LNCAP (cell line): ENCODE measurements at regions not wholly inside any gene's neighbourhood (a gene's known extent, or its start where the extent isn't known, plus 50 kb on each side); places are given as distances from the start of the nearest gene placed in this dataset.

ENCODE experiments used
- TF ChIP-seq, protein P1 (sequence below): fragments of 450-650 bp; IDR thresholded peaks from 2 replicates; pipeline ENCODE4 v1.5.1; 2017; ENCODE audit warnings: mild to moderate bottlenecking

DNA sequence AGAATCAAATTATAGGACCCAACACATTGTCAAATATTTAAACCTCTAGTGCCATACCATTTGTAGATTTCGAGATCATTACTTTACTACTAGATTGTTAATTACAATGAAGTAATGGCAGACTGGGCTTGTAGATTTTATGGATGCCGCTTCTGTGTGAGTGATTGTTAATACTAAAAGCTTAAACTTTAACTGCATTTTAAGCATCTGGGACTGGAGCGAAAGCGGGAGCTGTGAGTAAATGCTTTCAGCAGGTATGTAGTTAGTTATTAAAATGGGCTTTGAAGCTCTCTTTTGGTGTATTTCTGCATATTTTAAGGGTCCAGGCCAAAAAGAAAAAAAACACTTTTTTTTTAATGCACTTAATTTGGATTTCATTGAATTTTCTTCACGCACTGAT lies 519.3 kb downstream of the MED13L start:
- TF ChIP-seq, protein P1, sequence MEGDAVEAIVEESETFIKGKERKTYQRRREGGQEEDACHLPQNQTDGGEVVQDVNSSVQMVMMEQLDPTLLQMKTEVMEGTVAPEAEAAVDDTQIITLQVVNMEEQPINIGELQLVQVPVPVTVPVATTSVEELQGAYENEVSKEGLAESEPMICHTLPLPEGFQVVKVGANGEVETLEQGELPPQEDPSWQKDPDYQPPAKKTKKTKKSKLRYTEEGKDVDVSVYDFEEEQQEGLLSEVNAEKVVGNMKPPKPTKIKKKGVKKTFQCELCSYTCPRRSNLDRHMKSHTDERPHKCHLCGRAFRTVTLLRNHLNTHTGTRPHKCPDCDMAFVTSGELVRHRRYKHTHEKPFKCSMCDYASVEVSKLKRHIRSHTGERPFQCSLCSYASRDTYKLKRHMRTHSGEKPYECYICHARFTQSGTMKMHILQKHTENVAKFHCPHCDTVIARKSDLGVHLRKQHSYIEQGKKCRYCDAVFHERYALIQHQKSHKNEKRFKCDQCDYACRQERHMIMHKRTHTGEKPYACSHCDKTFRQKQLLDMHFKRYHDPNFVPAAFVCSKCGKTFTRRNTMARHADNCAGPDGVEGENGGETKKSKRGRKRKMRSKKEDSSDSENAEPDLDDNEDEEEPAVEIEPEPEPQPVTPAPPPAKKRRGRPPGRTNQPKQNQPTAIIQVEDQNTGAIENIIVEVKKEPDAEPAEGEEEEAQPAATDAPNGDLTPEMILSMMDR: no peak

DNA sequence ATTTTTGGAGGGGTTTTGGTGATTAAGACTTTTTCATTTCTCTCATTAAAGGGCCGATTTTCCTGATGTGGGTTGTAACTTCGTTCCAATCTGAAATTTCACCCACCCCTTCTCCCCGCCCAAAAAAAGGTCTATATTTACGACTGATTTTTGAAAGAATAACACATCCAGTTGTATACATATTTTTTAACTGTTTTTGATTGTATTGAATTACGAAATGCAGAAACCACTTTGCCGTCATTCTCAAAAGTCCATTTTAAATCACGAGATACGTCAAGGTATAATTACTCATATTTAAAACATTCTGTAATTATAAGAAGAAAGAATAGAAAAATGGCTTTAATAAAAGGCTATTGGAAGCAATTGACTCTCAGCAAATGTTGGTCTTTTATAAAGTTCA lies 520.7 kb downstream of the MED13L start:
- TF ChIP-seq, protein P1: no peak

DNA sequence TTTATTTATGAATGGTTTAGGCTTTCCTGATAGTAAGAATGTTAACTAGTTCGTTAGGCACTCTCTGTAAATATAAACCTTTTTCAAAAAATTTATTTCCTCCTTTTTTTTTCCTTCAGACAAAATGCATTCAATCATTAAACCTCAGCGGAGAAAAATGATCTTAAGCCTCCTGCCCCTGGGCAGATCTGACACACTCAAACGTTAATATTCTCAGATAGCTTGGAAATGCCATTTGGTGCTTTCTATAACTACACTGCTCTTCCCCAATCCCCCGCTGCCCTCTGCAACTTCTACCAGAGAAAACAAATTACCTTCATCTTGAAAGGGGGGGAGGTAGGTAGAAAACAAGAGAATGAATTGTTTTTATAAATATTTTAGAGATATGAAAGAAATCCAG lies 521.2 kb downstream of the MED13L start:
- TF ChIP-seq, protein P1: no peak

DNA sequence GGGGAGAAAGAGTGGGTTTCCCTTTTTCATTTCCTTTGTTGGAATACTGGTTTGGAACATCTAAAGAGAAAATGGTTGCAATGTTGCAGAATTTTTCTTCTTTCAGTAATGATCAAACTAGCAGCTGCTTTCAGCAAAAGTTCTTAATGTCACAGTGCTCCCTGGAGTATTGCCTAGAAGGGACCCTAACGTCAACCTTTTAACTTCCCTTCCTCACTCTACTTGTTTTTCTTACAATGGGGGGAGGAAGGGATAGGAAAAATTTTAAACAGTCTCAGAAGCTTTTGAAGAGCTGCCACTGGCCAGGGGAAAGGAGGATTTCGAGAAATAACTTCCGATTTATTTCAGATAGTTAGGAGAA lies 521.8 kb downstream of the MED13L start:
- TF ChIP-seq, protein P1: no peak

DNA sequence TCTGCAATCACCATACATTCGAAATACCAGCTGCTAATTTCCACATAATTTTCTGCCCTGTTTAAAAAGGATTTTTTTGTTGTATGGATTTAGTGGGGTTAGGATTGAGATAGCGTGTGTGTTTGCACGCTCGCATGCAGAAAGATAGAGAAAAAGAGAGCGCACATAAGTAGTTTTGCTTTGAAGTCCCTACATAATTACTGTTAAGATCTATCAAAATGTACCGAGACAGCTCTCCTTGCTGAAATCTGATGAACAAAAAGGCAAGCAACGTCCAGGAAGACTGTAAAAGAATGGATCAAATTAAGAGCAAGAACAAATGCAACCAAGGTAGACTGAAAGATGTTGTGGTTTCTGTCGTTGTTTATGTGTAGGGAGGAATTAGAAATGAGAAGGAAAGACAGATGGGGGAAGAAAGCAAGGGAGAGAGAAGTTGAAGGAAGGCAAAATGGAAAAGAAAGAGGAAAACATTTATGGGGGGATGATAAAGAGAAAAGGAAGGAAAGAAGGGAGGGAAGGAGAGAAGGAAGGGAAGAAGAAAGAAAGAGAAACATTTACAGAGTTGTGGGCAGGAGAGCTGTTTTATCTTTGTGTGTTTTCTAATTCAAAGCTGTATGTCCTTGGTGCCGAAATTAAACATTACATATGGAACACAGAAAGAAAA lies 522.3 kb downstream of the MED13L start:
- TF ChIP-seq, protein P1: no peak

DNA sequence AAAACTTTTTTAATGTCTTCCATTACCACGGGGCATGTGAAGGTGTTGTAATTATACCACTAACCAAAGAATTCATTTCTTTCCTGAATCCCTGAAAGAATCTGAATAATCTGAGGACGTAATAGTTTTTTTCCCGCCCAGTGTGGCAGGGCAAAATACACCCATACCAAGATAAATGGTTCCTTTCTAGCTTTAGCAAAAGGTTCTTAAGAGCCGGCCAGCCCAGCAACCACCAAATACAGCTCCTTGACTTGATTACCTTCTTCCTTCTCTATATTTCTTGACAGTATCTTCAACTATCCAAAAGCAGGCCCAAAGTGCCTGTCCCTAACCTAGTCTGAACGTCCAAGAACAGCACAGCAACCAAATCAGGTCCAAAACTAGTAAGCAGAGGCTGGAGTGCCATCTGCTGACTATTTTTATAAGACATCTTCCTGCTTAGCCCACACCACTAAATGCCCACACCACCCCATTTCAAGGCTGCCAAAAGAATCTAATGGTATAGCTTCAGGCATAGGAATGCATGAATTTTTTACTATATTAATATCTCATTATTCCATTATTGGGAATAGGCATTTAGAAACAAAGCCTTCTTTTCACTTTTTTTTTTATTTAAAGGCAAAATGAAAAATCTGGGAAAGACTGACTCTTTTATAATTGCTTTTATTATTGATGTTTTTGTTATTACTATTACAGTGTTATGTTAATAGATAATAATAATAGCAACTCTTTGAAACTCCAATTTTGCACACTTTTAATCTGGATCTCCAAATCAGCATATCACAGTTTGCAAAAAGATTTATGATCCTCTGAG lies 524.4 kb downstream of the MED13L start:
- TF ChIP-seq, protein P1: peak; percentile 75

DNA sequence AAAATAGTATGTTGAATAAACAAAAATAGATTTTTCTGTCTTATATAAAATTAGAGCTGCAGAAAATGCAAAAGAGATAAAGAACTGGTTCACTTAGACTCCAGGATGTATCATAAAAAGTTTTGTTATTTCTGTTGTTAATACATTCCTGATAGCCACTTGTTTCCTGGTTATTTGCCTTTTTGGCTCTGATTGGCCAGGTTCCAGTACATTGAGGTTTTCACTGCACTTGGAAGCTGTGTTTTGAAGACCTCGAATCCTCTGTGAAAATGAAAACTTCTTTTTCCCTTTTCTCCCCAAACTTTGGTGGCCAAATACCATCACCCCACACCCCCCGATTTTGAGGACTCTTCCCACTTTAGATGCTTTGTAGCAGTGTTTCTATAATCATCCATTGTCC lies 525.3 kb downstream of the MED13L start:
- TF ChIP-seq, protein P1: no peak
